NOMO-1 (cell line): ENCODE measurements at regions not wholly inside any gene's neighbourhood (a gene's known extent, or its start where the extent isn't known, plus 50 kb on each side); places are given as distances from the start of the nearest gene placed in this dataset.

ENCODE experiments used
- DNase-seq, 2 experiments: peaks; one replicate each; lab custom pipeline; 2025; ENCODE audit not compliant: unreplicated experiment in 2 of 2; lab: John Stamatoyannopoulos, UW

DNA sequence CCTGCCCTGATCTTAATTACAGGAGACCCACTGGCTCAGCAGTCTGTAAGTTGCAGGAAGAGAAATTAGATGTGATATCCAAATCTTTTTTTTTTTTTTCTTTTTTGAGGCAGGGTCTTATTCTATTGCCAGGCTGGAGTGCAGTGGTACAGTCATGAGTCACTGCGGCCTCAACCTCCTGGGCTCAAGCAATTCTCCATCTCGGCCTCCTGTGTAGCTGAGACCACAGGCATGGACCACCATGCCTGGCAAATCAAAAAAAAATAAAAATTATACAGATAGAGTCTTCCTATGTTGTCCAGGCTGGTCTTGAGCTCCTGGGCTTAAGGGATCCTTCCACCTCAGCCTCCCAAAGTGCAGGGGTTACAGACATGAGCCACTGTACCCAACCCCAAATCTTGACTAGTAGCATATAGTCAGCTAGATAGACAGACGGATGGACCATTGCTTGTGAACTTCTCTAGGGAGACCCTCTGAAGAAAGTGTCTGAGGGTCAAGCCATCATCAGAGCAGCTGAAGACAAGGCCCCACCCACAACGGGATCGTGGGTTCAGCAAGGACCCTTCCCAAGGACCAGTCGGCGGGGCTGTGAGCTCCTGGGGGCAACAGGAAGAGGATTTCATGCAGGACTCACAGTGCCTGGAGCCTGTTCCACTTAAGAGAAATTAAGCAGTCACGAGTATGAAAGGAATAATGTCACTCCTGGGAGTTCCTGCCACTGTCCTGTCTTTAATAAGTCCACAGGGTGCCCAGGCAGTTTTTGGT, 222.7 kb downstream of the ANKRD60 start:
- no peak for DNase-seq

GRCh38 chr20:58004900-58005299, 223.6 kb downstream of the ANKRD60 start:
- DNase-seq, result no peak

GRCh38 chr20:58004146-58004545, 224.3 kb downstream of the ANKRD60 start:
- no peak for DNase-seq

DNA sequence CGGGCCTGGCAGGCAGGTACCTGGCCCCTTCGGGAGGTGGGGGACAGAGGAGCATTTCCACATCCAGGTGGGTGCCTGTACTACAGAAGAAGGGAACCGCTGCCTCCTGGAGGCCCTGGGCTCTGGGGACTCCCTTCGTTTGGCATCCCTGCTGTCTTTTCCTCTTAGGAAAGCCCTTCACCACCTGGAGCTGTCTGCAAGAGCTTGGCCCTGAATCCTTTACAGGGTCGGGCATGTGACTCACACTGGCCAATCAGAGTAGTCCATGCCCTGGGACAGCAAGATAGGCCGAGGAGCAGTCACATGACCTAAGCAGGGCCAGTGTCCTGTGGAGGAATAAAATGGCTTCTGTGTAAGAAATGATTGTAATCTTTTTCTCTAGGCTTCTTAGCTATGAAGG, 224.9 kb downstream of the ANKRD60 start:
- DNase-seq, result no peak

DNA sequence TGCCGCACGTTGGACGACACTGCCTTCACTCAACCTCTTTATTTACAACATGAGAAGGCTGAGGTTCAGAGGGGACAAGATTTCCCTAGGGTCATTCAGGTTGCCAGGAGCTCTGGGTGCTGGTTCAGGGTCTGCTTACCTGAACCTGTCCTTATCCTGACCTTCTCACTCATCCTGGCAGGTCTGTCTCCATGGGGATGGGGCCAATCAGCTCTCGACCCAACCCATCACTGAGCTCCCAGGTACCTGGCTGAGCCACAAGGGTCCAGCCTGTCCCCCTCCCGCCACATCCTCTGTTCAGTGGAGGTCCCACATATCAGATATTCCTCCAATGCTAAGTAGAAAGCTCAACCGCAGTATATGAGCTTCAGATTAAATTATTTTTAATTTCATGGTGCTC, 225.6 kb downstream of the ANKRD60 start:
- DNase-seq, result no peak

GRCh38 chr20:58001946-58002345, 226.5 kb downstream of the ANKRD60 start:
- no peak for DNase-seq

DNA sequence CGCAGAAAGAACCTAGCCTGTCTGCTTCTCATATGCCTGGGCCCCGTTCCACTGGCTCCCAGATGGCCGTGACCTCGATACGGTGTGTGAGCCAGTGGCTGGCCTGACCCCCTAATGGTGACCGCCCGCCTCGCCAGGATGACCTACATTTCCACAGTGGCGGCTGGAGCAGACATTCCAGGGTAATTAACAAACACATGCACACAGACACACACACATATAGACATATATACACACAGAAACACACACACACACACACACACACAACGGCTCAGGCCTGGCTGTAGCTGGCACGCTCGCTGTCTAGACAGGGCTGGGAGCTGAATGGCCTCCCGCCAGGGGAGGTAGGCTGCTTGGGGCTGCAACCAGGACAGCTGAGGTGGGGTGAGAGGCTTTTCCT, 227.1 kb downstream of the ANKRD60 start:
- no peak for DNase-seq

DNA sequence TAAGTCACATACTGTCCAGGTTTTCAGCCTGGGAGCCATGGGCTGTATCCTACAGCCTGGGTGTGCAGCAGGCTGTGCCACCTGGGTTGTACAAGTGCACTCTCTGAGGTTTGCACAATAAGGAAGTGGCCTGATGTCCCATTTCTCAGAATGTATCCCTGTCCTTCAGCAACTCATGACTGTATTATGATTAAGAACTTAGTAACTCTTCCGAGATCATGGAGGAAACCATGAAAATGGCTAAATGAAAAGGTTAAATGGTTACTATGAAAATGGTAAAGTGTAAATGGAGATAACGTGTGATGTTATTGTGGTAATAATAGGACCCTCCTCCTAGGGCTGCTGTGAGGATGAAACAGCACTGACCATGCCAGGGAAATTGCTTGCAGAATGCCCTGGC, 227.6 kb downstream of the ANKRD60 start:
- DNase-seq, result no peak

GRCh38 chr20:57999465-58000111, 228.9 kb downstream of the ANKRD60 start:
- DNase-seq, result peak; percentile 75 to 90

DNA sequence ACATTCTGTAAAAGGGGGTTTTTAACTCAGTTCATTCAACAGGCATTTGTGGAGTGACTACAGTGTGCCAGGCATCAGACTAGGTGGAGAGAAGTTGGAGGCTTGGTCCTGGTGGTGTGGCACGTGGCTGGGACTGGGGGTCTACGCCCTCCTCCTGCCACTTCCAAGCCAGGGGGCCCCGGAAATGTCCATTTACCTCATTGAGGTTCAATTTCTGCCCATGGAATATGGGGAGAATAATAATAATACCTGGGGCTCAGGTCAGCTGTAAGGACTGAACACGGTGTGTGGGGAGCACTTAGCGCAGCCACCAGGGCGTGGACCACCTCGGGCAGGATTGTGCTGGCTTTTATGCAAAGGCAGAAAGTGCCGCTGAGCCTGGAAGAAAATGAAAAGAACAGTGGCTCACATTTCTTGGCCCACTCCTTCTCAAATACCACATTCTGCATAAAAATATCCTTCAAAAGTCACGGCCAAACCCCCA, 229.4 kb downstream of the ANKRD60 start:
- DNase-seq, result no peak

GRCh38 chr20:57998276-57998675, 230.2 kb downstream of the ANKRD60 start:
- DNase-seq, result no peak

DNA sequence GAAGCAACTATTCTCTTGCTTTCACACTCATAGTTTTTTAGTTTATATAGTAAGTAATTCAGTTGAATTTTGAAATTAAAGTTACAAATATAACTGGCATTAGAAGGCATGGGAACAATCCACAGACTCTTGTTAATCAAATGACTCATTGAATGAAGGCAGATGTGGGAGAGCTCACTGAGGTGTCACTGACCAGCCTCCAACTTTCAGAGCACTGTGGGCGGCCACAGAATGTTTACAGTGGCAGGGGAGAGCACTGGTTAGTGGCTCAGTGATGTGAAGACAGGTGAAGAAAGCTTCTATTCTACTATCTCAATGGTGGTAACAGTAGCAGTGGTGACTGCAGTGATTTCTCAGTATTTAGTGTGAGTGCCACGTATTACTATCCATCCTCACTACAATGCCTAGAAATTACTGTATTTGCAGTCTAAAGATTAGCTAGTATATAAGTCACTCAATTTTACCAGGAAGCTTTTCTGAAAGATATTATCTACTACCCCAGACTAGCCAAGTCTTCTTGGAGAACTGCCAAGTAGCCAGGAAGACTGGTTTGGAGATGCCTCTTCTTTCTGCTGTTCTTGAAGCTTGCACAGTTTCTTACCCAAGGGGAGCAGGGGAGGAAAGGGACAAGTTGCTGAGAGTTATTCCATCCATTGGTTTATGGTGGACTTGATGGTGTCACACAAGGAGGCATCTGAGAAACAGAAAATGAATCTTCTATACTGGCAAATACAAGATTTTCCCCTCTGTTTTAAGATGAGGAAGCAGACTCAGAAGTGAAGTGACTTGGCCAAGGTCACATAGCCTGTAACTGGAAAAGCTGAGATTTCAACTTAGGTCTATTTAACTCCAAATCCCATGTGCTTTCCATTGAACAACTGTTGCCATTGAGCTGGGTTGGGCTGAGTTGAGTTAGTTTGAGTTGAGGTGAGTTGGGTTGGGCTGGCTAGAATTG, 231.2 kb downstream of the ANKRD60 start:
- DNase-seq, result no peak

DNA sequence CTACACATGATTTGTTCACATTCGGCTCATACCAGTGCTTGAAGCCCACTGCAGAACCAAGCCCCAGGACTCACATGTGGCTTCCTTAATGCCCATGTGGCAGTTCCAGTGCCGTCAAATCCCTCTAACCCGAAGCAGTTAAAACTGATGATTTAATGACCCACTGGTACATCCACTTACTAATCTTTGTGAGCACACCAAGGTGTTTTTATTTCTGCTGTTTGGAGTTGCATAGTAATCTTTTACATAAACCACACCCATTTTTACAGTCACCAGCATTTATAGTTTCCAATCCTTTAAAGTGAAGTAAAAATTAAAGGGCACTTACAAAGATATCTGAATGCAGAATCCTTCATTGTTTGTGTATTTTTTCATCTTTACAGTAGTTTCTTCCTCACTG, 232.0 kb downstream of the ANKRD60 start:
- DNase-seq, result no peak

DNA sequence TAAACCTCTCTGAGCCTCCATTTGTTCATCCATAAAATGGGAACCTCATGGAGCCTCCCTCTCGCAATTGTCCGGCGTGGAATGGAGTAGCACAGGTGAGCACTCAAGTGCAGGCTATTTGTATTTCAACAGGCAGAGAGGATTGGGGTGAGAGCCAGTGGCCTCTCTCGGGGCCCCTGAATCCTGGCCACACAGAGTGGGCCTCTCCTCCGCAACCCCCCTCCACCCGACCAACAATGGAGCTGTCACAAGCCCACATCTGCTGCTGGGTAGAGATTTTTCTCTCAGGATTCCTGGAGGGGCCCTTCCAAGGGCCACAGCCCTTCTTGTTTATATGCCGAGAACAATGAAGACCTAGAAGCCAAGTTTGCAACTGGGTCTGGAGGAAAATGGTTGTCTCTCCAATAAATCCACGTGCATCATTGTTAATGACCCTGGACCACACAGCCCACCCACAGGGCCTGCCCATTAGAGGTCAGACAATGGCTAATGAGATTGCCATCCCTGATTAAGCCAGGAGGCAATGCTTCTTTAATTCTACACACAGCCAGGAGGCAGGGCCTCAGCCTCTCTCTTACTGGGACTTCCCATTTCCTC, 233.0 kb downstream of the ANKRD60 start:
- no peak for DNase-seq

GRCh38 chr20:57993716-57994431, 234.6 kb downstream of the ANKRD60 start:
- no peak for DNase-seq

DNA sequence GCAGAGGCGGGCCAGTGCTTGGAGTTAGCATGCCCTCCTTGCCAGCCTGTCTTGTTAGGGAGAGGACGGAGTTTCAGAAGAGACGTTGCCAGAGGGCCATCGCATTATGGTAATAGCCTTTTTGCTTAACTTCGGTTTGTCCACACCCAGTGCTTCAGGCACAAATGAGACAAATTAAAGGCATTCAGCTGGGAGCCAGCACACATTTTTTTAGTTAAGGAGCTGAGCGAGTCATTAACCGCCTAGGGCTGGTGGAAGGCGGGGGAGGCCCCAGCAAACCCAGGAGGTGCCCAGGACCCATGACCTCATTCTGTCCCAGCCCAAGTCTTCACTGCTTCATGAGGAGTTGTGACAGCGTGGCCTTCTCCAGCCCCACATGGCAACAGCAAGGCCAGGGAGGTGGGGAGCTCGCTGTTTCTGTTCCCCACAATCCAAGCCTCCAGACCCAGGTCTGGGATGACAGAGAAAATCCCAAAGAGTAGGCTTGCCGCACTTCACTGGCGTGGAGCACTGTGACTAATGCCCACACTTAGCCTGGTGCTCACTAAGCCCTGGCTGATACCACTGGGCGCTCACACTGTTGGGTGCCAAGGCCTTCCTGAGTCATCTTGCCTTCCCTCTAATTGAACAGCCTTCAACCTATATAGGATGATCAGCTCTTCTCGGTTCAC, 237.1 kb downstream of the ANKRD60 start:
- DNase-seq, result no peak

DNA sequence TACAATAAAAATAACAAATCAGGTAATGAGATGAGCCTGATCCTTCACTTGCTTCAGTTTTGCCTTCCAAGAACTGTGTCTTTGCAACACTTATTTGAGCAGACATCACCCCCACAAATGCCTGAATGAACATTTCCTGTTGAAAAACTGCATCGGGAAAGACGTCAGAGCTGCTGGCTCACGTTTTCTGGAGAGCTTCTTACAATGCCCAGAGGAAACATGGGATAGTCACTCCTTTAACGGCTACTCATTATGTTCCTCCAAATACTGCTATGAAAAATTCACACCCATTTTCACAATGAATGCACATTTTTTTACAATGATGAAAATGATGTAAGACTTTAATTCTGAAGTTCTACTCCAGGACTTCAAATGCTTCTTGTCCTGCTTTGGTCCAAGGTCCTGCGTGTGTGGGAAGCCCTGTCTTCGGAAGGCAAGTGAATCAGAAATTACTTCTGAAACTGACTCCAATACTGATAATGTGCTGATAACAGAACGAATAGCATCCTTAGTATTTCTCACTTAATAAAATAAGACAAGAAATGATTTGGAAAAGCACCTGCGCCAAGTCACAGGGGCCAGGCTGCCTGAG, 238.0 kb downstream of the ANKRD60 start:
- no peak for DNase-seq

- DNase-seq, result no peak
Measured at GRCh38 chr20:57988828-57989227, 239.6 kb downstream of the ANKRD60 start.

DNA sequence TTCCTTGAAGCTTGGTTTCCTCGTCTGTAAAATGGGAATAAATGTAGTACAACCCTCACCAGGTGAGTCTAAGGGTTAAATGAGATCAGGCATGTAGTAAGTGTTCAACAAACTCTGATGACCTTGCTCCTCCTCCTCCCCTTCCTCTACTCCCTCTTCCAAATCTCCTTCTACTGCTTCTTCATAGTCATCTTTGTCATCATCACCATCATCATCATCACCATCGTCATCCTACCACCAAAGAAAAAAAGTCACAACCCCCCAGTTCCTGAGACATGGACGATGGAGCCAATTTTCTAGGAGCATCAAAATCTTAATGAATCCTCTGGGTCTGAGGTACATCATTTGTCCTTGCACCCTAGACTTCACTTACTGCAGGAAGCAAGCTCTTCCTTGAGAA, 240.0 kb downstream of the ANKRD60 start:
- no peak for DNase-seq
